Neural crest cell (in vitro differentiated cells): ENCODE measurements at regions not wholly inside any gene's neighbourhood (a gene's known extent, or its start where the extent isn't known, plus 50 kb on each side); places are given as distances from the start of the nearest gene placed in this dataset.

ENCODE experiments used
- DNase-seq: peaks from one replicate; pipeline ENCODE4 v3.0.0; 2021; ENCODE audit warnings: low read depth, mixed read lengths, low spot score
- H3K27ac Mint-ChIP-seq: one replicate; pipeline ENCODE4 v1.8.0; 2021; ENCODE audit warnings: mild to moderate bottlenecking, mixed read lengths; ENCODE audit not compliant: unreplicated experiment
- H3K27me3 Mint-ChIP-seq: 2 replicates; pipeline ENCODE4 v1.8.0; 2021; ENCODE audit warnings: low read depth, mild to moderate bottlenecking, mixed read lengths
- H3K36me3 Mint-ChIP-seq: 2 replicates; pipeline ENCODE4 v1.8.0; 2021; ENCODE audit warnings: low read depth, mild to moderate bottlenecking, mixed read lengths
- H3K4me1 Mint-ChIP-seq: 2 replicates; pipeline ENCODE4 v1.8.0; 2021; ENCODE audit warnings: mixed read lengths
- H3K4me3 Mint-ChIP-seq: one replicate; pipeline ENCODE4 v1.8.0; 2021; ENCODE audit warnings: mild to moderate bottlenecking, mixed read lengths
- H3K9me3 Mint-ChIP-seq: 2 replicates; pipeline ENCODE4 v1.8.0; 2021; ENCODE audit warnings: mixed read lengths
- TF ChIP-seq, protein P1 (sequence below): fragments of 200-600 bp; sonication (generic); conservative IDR thresholded peaks from 2 replicates; pipeline ENCODE4 v1.5.0; 2021; ENCODE audit warnings: antibody characterized with exemption, mild to moderate bottlenecking

DNA sequence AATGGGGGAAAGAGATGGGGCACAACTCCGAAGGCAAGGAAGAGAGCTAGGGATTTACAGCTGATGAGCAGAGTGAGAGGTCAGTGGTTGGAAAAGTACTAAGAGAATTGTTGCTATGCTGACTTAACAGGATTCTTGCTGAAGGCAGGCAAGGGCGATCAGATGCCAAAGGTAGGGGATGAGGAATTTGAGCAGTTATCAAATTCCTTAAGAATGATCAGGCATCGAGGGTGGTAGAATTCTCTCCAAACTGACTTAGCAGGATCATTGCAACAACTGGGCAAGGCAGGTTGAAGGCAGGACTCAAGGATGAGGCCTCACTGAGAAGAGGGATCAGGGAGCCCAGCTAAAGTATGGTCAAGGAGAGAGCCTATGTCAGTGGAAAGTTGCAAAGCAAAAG is 171.0 kb downstream of the HSD17B3 start:
- H3K27ac Mint-ChIP-seq, result no peak overlapping the region
- peaks cover 9% of the 10 kb centered on the region for H3K27me3 Mint-ChIP-seq
- TF ChIP-seq, protein P1, sequence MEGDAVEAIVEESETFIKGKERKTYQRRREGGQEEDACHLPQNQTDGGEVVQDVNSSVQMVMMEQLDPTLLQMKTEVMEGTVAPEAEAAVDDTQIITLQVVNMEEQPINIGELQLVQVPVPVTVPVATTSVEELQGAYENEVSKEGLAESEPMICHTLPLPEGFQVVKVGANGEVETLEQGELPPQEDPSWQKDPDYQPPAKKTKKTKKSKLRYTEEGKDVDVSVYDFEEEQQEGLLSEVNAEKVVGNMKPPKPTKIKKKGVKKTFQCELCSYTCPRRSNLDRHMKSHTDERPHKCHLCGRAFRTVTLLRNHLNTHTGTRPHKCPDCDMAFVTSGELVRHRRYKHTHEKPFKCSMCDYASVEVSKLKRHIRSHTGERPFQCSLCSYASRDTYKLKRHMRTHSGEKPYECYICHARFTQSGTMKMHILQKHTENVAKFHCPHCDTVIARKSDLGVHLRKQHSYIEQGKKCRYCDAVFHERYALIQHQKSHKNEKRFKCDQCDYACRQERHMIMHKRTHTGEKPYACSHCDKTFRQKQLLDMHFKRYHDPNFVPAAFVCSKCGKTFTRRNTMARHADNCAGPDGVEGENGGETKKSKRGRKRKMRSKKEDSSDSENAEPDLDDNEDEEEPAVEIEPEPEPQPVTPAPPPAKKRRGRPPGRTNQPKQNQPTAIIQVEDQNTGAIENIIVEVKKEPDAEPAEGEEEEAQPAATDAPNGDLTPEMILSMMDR, result no peak
- peaks cover 47% of the 10 kb centered on the region for H3K4me1 Mint-ChIP-seq
- DNase-seq, result no peak
- H3K36me3 Mint-ChIP-seq, result no peaks in the 10 kb centered on the region
- H3K4me3 Mint-ChIP-seq, result no peak overlapping the region
- H3K9me3 Mint-ChIP-seq, result peaks cover 8% of the 10 kb centered on the region

GRCh38 chr9:96129747-96130146 is 172.2 kb downstream of the HSD17B3 start:
- DNase-seq, result no peak
- peaks cover 8% of the 10 kb centered on the region for H3K9me3 Mint-ChIP-seq
- no peaks in the 10 kb centered on the region for H3K36me3 Mint-ChIP-seq
- no peak overlapping the region for H3K4me3 Mint-ChIP-seq
- H3K27ac Mint-ChIP-seq, result peak overlapping the region; percentile 83
- H3K27me3 Mint-ChIP-seq, result peaks cover 15% of the 10 kb centered on the region
- TF ChIP-seq, protein P1, result no peak
- H3K4me1 Mint-ChIP-seq, result peaks cover 48% of the 10 kb centered on the region

- Mint-ChIP-seq H3K4me3 (no peak overlapping the region), H3K4me1 (peaks cover 46% of the 10 kb centered on the region), H3K27me3 (peaks cover 15% of the 10 kb centered on the region), H3K36me3 (no peaks in the 10 kb centered on the region), H3K27ac (no peak overlapping the region), H3K9me3 (peaks cover 8% of the 10 kb centered on the region)
- DNase-seq, result no peak
- TF ChIP-seq, protein P1, result no peak
Measured at GRCh38 chr9:96128880-96129279, 173.1 kb downstream of the HSD17B3 start.

DNA sequence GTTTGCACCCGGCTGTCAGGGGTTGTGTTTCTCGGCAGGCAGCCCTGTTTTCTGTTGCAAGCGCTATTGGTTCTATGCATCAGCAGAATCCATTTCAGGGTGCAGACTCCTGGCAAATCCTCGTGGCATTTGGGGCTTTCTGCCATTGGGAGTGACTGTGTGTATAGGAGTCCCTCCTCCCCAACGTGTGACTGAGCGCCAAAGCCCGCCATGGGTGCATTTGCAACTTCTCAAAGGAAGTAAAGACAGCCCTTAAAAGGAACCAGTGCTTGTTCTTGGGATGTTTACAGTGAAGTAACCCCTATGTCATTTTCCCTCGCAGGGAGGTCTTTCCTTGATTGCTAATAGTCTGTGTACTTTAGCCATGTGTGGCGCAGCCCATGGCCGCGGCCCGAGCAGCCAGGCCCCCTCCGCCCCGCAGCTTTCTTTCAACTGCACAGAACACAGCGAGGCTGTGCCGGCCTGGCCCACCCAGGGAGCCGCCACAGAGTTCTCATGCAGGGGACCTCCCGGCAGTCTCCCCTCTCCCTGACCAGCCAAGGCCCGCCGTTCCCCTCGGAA is 175.6 kb downstream of the HSD17B3 start:
- Mint-ChIP-seq H3K27me3 (peaks cover 15% of the 10 kb centered on the region), H3K4me1 (peaks cover 46% of the 10 kb centered on the region), H3K27ac (no peak overlapping the region), H3K4me3 (no peak overlapping the region), H3K36me3 (no peaks in the 10 kb centered on the region), H3K9me3 (peaks cover 8% of the 10 kb centered on the region)
- TF ChIP-seq, protein P1, result no peak
- no peak for DNase-seq

- Mint-ChIP-seq H3K36me3 (peaks cover 2% of the 10 kb centered on the region), H3K4me3 (no peak overlapping the region), H3K27ac (no peak overlapping the region), H3K4me1 (peaks cover 41% of the 10 kb centered on the region), H3K27me3 (peaks cover 15% of the 10 kb centered on the region), H3K9me3 (peaks cover 10% of the 10 kb centered on the region)
- TF ChIP-seq, protein P1, result no peak
- no peak for DNase-seq
Measured at GRCh38 chr9:96125624-96126023, 176.4 kb downstream of the HSD17B3 start.
